ENCODE measurements at regions not wholly inside any gene's neighbourhood (a gene's known extent, or its start where the extent isn't known, plus 50 kb on each side); places are given as distances from the start of the nearest gene placed in this dataset.

GRCh38 chr7:54831046-54831643 is 72.1 kb upstream of the SEC61G start:
- TF ChIP-seq POLR2A (IDR thresholded peaks at IDR 0.05) = no peak
- TF ChIP-seq CTCF (IDR thresholded peaks at IDR 0.05) = no peak

Measured in right lobe of liver (tissue), 4 donors.